ENCODE measurements at regions not wholly inside any gene's neighbourhood (a gene's known extent, or its start where the extent isn't known, plus 50 kb on each side); places are given as distances from the start of the nearest gene placed in this dataset.
"Not testable (repeated sequence)": the region's sequence is repeated elsewhere in the genome, so short reads cannot be mapped to it uniquely, and the experiment has no call there.

DNA sequence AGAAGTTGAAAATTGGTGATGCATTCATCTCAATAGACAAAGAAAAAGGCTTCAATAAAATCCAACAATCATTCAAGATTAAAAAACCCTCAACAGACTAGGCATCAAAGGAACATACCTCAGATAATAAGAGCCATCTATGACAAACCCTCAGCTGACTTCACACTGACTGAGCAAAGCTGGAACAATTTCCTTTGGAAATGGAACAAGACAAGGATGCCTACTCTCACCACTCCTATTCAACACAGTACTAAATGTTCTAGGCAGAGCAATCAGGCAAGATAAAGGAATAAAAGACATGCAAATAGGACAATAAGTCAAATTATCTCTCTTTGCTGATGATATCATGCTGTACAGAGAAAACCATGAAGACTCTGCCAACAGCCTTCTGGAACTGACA lies 1188.1 kb downstream of the DTWD2 start:
- DNase-seq (ENCODE audit: low read depth) = no peak

GRCh38 chr5:117794847-117795246 lies 1193.5 kb downstream of the DTWD2 start:
- no peak for DNase-seq (ENCODE audit: low read depth)

- DNase-seq (ENCODE audit: low read depth) = no peak
Measured at GRCh38 chr5:117793963-117794362, 1194.4 kb downstream of the DTWD2 start.

DNA sequence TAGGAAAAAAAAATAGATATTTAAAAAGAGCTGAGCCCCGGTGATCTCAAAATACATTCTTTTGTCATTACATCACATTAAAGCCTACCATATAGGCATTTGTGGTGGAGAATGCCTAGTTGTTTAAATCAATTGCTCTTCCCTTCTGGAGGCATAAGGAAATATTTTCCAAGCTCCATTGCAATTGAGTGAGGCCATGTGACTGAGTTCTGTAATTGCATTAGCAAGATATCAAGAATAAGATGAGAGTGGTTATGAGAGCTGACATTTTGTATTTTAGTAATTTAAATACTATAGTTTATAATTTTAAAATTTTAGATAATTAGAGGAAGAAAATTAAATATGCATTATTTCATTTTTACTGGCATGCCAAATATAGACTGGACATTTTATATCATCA lies 1195.9 kb downstream of the DTWD2 start:
- no peak for DNase-seq (ENCODE audit: low read depth)

GRCh38 chr5:117788596-117788995 lies 1199.8 kb downstream of the DTWD2 start:
- no peak for DNase-seq (ENCODE audit: low read depth)

GRCh38 chr5:117779171-117779570 lies 1204.5 kb upstream of the SEMA6A start:
- no peak for DNase-seq (ENCODE audit: low read depth)

DNA sequence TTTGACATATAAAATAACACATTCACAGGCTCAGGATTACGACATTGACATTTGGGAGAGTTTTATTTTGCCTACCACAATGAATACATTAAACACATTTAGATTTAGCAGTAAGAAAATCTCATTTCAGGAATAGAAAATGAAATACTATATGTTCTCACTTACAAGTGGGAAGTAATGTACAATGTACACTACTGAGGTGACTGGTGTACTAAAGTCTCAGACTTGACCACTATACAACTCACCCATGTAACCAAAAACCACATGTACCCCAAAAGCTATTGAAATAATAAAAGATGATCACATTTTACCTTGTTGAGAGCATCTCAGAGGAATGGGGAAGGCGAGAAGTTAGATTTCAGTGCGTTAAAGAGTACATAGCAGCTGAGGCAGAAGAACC lies 1202.4 kb upstream of the SEMA6A start:
- no peak for DNase-seq (ENCODE audit: low read depth)

DNA sequence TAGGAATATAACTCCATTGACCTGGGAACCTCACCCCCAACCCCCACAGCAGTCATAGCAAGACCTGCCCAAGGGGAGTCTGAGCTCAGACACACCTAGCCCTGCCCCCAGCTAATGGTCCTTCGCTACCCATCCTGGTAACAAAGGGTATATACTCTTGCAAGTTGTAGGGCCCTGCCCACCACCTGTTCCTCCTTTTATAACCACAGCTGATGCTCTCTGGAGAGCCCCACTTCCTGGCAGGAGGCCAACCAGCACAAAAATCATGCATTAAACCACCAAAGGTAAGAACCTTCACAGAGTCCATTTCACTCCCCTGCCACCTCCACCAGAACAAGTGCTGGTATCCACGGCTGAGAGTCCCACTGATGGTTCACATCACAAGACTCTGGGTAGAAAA lies 1195.3 kb upstream of the SEMA6A start:
- no peak for DNase-seq (ENCODE audit: low read depth)

DNA sequence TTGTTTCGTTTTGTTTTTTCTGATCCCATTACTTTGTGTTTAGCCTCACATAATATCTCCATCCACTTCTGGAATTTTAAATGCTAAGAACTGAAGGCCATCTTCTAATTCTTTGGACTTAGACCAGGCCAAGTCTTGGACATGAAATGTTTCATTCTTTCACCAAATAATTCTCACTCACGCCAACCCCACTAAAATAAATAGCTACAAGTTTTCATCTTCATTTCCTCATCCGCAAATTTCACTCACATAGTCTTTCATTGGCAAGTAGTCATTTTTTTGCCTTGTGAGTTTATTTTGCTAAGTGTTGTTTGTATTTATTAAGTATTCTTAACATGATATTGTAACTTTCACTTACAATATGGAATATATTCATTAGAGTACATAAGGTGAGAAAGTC lies 1188.6 kb upstream of the SEMA6A start:
- no peak for DNase-seq (ENCODE audit: low read depth)

DNA sequence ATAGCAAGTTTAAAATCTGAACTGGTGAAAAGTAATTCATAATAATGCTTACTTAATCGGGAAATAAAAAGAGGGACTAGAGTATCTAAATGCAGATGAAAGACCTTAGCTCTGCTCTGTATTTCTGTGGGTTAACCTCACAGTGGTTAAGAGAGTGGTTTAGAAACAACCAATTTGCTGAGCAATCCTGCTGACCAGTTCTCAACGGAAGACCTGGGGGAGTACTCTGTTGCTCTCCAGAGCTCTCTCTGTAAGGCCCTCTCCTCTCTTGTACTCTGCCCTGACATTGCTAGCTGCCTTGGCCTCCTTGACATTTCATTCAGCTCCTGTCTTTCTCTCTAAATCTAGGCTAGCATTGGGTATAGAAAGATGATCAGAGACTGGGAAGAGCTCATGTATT lies 1186.6 kb upstream of the SEMA6A start:
- no peak for DNase-seq (ENCODE audit: low read depth)

GRCh38 chr5:117759849-117760499 lies 1185.4 kb upstream of the SEMA6A start:
- DNase-seq (ENCODE audit: low read depth) = no peak

DNA sequence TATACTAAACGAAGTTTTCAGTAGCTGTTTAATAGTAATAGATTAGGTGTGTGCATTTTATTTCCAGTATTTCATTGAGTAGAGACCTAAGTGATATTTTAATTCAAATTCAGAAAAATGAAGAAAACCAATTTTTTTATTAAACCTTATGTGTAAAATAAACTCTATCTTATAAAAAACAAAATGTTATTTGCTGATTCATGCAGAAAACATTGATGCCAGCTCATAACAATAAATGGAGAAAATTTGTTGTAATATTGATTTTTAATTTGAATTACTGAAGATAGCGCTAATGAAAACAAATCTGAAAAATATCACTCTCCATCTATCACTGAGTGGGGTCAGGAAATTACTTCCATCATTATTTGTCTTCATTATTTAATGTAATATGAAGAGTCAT lies 1177.8 kb upstream of the SEMA6A start:
- no peak for DNase-seq (ENCODE audit: low read depth)

DNA sequence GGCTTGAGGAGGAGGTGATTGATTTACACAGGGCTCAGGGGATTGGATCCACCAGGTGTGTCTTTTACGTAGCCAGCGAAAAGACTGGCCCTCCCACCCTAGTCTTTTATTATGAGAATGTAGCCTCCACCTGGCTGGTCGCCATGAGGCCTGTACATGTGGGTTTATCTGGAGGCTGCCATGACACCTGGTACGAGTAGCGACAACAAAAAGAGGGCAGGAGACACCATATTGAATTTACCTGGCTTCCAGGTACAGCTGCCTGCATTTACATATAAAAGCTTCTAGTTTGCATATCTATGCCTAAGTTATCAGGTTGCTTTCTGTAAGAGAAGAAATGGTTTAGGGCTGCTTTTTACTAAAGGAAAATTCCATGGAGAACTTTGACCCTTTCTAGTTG lies 1173.7 kb upstream of the SEMA6A start:
- DNase-seq (ENCODE audit: low read depth) = no peak

- no peak for DNase-seq (ENCODE audit: low read depth)
Measured at GRCh38 chr5:117743337-117743736, 1168.7 kb upstream of the SEMA6A start.

- DNase-seq (ENCODE audit: low read depth) = no peak
Measured at GRCh38 chr5:117741655-117742206, 1167.1 kb upstream of the SEMA6A start.

GRCh38 chr5:117740268-117740667 lies 1165.6 kb upstream of the SEMA6A start:
- no peak for DNase-seq (ENCODE audit: low read depth)

GRCh38 chr5:117738571-117738970 lies 1163.9 kb upstream of the SEMA6A start:
- DNase-seq (ENCODE audit: low read depth) = no peak

GRCh38 chr5:117736698-117737097 lies 1162.1 kb upstream of the SEMA6A start:
- no peak for DNase-seq (ENCODE audit: low read depth)

DNA sequence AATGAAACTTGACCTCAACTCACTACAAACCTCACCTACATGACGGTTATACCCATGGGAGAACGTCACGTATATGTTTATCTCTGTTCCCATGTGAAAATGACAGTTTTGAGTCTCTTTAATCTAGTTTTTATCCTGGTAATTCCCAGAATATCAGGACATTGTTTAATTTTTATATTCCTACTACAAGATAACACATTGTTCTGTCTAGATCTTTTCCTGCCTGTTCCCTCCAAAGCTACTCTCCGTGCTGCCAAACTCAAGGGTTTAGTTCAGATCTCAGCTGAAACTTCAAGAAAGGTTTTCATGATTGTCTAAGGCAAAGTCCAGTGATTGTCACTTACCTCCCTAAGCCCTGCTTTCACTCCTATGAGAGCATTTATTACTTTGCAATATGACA lies 1159.4 kb upstream of the SEMA6A start:
- DNase-seq (ENCODE audit: low read depth) = no peak

DNA sequence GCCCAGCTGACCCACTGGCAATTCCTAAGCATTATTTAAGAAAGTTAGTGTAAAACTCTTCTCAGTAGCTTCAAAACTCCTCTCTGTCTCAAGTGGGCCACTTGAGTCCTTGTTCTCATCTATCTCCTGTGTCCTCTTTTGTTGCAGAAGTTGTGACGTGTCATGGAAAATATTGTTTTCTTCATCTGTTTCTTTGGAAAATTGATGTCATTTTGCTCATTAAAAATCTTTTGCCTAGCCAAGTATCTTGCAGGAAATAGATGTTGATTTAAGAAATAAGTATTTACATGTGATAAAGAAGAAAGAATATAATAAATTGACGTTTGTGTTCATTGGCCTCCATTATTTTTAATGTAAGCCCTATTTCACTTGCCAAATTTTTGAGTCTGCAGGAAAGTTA lies 1158.4 kb upstream of the SEMA6A start:
- no peak for DNase-seq (ENCODE audit: low read depth)

- no peak for DNase-seq (ENCODE audit: low read depth)
Measured at GRCh38 chr5:117732264-117732663, 1157.6 kb upstream of the SEMA6A start.

- DNase-seq (ENCODE audit: low read depth) = no peak
Measured at GRCh38 chr5:117731446-117731845, 1156.8 kb upstream of the SEMA6A start.

DNA sequence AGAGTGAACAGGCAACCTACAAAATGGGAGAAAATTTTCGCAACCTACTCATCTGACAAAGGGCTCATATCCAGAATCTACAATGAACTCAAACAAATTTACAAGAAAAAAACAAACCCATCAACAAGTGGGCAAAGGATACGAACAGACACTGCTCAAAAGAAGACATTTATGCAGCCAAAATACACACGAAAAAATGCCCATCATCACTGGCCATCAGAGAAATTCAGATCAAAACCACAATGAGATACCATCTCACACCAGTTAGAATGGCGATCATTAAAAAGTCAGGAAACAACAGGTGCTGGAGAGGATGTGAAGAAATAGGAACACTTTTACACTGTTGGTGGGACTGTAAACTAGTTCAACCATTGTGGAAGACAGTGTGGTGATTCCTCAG lies 1146.2 kb upstream of the SEMA6A start:
- DNase-seq (ENCODE audit: low read depth) = not testable (repeated sequence)

GRCh38 chr5:117719413-117719812 lies 1144.8 kb upstream of the SEMA6A start:
- DNase-seq (ENCODE audit: low read depth) = no peak

Measured in CMK (cell line).